ENCODE measurements at regions not wholly inside any gene's neighbourhood (a gene's known extent, or its start where the extent isn't known, plus 50 kb on each side); places are given as distances from the start of the nearest gene placed in this dataset.

DNA sequence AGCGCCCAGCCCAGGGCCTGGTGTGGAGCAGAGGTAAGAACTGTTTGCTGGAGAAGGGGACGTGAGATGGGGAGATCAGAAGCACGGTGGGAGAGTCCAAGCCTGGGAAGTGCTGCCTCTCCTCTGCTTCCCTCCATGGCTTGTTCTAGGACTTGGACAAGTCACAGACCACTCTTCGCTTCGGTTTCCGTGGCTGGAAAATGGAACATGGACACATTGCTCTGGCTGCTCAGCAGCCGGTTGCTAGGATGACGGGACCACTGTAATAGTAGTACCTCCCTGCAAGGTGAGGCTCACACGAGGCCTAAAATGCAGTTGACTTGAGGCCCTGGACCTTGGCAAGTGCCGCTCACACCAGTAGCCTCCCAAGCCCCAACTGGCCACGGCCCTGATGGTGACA, 175.8 kb upstream of the FSTL4 start:
- Histone ChIP-seq H3K4me2 (no peak overlapping the region), H3K27me3 (no peaks in the 10 kb centered on the region), H3K9me3 (replicated peaks in 1 of 11) (peaks cover 0 to 12% (median 7%) of the 10 kb centered on the region in 11 experiments; a peak in 9 of 22 replicates), H3K4me1 (peaks cover 0 to 5% (median 0%) of the 10 kb centered on the region in 10 experiments; a peak in 1 of 20 replicates), H3K36me3 (no peaks in the 10 kb centered on the region; a peak in 1 of 22 replicates), H3K9ac (no peak overlapping the region), H3K4me3 (no peak overlapping the region), H3K27ac (no peak overlapping the region), H4K20me1 (no peaks in the 10 kb centered on the region)
- no peak for TF ChIP-seq Cebpa-rat (IDR thresholded peaks at IDR 0.05)

DNA sequence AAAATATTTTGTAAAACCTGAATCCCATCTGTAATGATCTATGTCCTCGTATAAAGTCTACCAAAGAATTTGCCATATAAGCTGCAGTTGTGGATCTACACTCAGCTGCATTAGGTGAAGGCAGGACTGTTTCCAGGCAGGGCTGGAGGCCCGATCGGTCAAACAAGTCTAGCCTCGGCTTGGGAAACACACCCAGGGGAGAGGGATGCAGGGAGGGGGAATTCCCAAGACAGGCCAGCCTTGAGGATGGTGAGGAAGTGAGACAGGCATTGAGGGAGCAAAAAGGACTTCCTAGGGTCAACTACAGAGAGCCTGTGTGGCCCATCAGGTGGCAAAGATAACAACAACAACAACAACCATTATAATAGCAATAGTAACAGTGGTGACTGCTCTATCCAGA, 174.1 kb upstream of the FSTL4 start:
- no peaks in the 10 kb centered on the region for H3K27me3 ChIP-seq
- no peak overlapping the region for H3K27ac ChIP-seq
- no peak for TF ChIP-seq Cebpa-rat (IDR thresholded peaks at IDR 0.05)
- peaks cover 0 to 6% (median 0%) of the 10 kb centered on the region in 10 experiments; a peak in 1 of 20 replicates for H3K4me1 ChIP-seq
- H4K20me1 ChIP-seq: no peaks in the 10 kb centered on the region
- peaks cover 0 to 12% (median 7%) of the 10 kb centered on the region in 11 experiments; a peak in 9 of 22 replicates for H3K9me3 ChIP-seq (replicated peaks in 1 of 11)
- H3K36me3 ChIP-seq: no peaks in the 10 kb centered on the region; a peak in 1 of 22 replicates
- H3K4me2 ChIP-seq: no peak overlapping the region
- H3K4me3 ChIP-seq: no peak overlapping the region
- no peak overlapping the region for H3K9ac ChIP-seq

DNA sequence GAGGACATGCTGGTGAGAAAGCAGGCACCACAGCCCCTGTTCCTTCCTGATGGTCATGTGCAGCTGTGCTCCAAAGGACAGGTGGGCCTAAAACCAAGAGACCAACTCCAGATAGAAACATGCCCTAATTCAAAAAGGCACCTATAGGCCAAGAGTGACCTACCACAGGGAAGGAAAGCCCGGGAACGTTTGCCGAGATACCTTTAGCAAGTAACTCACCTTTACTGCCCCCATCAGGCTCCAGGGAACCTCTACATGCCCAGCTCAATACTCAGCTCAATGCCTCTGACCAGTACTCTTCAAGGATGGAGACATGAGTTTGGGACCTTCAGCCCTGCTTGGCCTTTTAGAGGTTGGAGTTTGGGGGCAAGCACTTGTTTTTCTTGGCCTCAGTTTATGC, 172.8 kb upstream of the FSTL4 start:
- peaks cover 0 to 6% (median 0%) of the 10 kb centered on the region in 10 experiments; a peak in 1 of 20 replicates for H3K4me1 ChIP-seq
- H4K20me1 ChIP-seq: no peaks in the 10 kb centered on the region
- no peaks in the 10 kb centered on the region for H3K27me3 ChIP-seq
- H3K4me2 ChIP-seq: no peak overlapping the region
- no peak overlapping the region for H3K4me3 ChIP-seq
- H3K9me3 ChIP-seq (replicated peaks in 1 of 11): peaks cover 0 to 12% (median 7%) of the 10 kb centered on the region in 11 experiments; a peak in 9 of 22 replicates
- no peaks in the 10 kb centered on the region; a peak in 1 of 22 replicates for H3K36me3 ChIP-seq
- no peak overlapping the region for H3K9ac ChIP-seq
- H3K27ac ChIP-seq: no peak overlapping the region
- no peak for TF ChIP-seq Cebpa-rat (IDR thresholded peaks at IDR 0.05)

DNA sequence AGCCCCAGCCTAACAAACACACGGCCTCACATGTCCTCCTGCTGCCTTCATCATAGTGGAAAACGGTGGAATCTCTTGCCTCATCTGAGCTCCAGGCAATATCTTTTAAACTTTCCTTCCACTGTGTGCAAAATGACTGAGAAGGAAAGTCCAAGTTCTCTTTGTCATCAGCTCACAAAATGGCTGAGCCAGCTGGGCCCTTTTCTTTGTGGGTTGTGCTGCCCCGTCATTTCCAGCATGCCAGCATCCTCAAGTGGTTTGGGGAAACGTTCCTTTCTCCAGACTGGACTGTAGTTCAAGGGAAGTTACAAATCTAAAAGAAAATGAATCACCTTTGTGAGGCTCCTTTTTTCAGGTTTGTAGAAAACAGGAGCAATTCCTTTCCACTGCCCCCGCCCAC, 171.1 kb upstream of the FSTL4 start:
- Histone ChIP-seq H3K27ac (no peak overlapping the region), H3K27me3 (no peaks in the 10 kb centered on the region), H4K20me1 (no peaks in the 10 kb centered on the region), H3K4me1 (peaks cover 0 to 6% (median 0%) of the 10 kb centered on the region in 10 experiments; a peak in 2 of 20 replicates), H3K9me3 (replicated peaks in 1 of 11) (peaks cover 0 to 12% (median 7%) of the 10 kb centered on the region in 11 experiments; a peak in 9 of 22 replicates), H3K36me3 (no peaks in the 10 kb centered on the region; a peak in 1 of 22 replicates), H3K9ac (no peak overlapping the region), H3K4me2 (0 out of 22 replicates have a peak overlapping the region, but pooled peaks of 1 of the 11 experiments have one; percentile 4), H3K4me3 (no peak overlapping the region)
- no peak for TF ChIP-seq Cebpa-rat (IDR thresholded peaks at IDR 0.05)

DNA sequence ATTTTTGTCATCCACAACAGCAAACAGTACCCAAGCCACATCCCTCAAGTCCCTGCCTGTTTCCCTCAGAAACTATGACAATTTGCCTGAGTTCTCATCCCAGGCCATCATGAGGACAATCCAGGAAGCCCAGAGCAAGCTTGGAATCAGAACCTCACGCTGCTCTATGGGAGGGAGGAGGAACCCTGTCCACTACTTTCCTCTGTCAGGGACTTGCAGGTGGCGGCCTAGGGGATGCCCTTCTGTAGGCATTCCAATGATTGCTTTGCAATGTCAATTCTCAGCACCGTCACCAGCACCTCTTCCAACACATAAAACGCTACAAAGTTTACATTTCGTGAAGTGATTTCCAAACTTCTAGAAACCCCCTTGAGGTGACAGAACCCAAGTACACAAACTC, 170.4 kb upstream of the FSTL4 start:
- no peak for TF ChIP-seq Cebpa-rat (IDR thresholded peaks at IDR 0.05)
- H3K9me3 ChIP-seq (replicated peaks in 1 of 11): peaks cover 0 to 12% (median 7%) of the 10 kb centered on the region in 11 experiments; a peak in 9 of 22 replicates
- no peak overlapping the region for H3K9ac ChIP-seq
- no peak overlapping the region for H3K4me3 ChIP-seq
- H3K36me3 ChIP-seq: no peaks in the 10 kb centered on the region; a peak in 1 of 22 replicates
- no peaks in the 10 kb centered on the region for H3K27me3 ChIP-seq
- peaks cover 0 to 7% (median 0%) of the 10 kb centered on the region in 10 experiments; a peak in 5 of 20 replicates for H3K4me1 ChIP-seq
- no peaks in the 10 kb centered on the region for H4K20me1 ChIP-seq
- H3K4me2 ChIP-seq: no peak overlapping the region
- no peak overlapping the region for H3K27ac ChIP-seq

DNA sequence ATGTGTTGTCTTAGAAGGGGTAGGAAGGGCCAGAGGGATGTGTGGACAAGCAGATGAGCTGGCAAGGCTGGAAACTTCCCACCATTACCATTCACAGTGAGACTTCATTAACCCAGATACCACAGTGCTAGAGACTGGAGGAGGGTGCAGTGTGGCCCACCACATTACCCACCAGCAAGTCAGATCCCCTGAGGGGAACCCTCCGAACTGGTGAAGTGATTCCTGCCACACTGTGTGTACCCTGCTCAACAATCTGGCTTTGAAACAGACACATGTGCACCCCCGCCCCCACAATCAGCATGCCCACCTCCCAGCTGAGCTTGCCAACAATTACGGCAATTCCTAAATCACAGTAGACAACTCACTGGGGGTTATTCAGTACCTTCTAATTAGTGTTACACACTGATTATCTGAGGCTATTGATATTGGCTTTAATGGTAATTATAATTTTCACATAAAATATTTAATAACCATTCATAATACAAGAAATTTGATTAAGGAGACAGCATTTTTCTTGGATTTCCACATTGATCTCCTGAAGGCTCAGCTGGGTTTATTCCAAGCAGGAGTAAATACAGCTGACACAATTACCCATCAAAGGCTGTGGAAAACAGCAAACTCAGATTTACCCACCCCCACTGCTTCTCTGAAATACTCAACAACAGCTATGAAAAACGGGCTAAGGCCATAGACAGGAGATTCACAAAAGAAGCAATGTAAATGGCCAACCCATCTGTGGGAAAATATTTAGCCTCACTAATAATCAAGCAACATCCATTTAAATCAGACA, 169.3 kb upstream of the FSTL4 start:
- Histone ChIP-seq H3K9me3 (replicated peaks in 1 of 11) (peaks cover 0 to 12% (median 7%) of the 10 kb centered on the region in 11 experiments; a peak in 9 of 22 replicates), H3K36me3 (no peaks in the 10 kb centered on the region; a peak in 1 of 22 replicates), H3K4me3 (no peak overlapping the region), H3K4me2 (no peak overlapping the region), H3K9ac (no peak overlapping the region), H3K27me3 (no peaks in the 10 kb centered on the region), H4K20me1 (no peaks in the 10 kb centered on the region), H3K27ac (no peak overlapping the region), H3K4me1 (peaks cover 0 to 7% (median 0%) of the 10 kb centered on the region in 10 experiments; a peak in 5 of 20 replicates)
- TF ChIP-seq Cebpa-rat (IDR thresholded peaks at IDR 0.05): no peak

DNA sequence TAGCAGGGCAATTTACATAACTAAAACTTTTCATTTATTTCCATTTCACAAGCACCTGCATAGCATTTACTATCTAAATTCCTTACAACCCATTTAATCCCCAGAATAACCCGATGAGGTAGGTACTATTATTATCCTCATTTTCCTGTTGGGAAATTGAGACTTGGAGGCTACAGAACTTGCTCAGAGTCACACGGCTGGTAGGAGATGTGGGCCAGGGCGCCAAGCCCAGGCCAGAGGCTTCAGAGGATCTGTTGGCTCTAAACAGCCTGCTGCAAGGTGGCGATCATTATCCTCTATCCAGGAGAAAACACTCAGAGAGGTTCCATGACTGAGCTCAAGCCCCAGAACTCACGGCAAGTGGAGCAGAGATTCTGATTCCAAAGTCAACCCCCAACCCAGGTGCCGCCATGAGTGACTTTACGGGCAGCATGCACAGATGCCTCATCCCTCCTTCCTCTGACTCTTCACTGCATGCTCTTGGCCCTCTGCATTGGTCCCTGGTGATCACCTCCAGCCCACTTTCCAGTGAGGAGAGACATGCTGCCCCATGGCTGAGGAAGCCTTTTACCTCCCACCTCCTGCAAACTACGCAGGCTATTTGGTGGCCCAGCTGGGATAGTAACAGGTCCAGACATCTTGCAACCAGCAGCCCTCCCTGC, 168.4 kb upstream of the FSTL4 start:
- H3K9me3 ChIP-seq (replicated peaks in 1 of 11): peaks cover 0 to 11% (median 7%) of the 10 kb centered on the region in 11 experiments; a peak in 9 of 22 replicates
- no peak overlapping the region for H3K4me3 ChIP-seq
- no peak overlapping the region for H3K4me2 ChIP-seq
- no peaks in the 10 kb centered on the region for H4K20me1 ChIP-seq
- H3K27me3 ChIP-seq: no peaks in the 10 kb centered on the region
- no peak for TF ChIP-seq Cebpa-rat (IDR thresholded peaks at IDR 0.05)
- no peaks in the 10 kb centered on the region; a peak in 1 of 22 replicates for H3K36me3 ChIP-seq
- no peak overlapping the region for H3K9ac ChIP-seq
- peaks cover 0 to 7% (median 0%) of the 10 kb centered on the region in 10 experiments; a peak in 5 of 20 replicates for H3K4me1 ChIP-seq
- H3K27ac ChIP-seq: no peak overlapping the region

DNA sequence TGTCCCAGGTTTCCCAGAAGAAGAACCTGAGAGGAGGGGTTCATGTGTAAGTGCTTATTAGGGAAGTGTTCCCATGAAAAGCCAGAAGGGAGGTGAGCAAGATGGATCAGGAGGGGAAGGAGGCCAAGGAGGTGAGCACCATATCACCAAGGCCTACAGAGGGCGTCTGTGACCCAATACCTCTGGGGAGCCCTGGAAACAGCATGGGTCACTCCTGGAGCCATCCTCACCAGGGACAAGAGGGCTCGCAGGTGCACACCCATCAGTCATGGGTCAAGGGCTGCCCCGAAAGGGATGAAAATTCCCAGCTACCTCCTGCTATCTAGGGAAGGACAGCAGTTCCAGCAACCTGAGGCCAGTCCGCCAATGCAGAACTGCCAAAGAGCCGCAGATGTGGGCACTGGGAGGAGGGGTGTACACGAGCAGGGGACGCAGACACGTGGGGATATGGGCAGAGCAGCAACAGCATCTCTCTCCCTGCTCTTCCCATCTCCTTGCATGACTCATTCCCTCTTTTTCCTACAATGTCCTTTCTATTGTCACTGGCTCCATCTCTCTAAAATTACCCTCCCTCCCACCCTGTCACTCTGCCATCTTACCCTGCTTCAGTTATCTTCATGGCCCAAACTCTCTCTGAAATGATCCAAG, 167.6 kb upstream of the FSTL4 start:
- H3K36me3 ChIP-seq: no peaks in the 10 kb centered on the region; a peak in 1 of 22 replicates
- H3K9ac ChIP-seq: no peak overlapping the region
- peaks cover 0 to 7% (median 0%) of the 10 kb centered on the region in 10 experiments; a peak in 5 of 20 replicates for H3K4me1 ChIP-seq
- no peaks in the 10 kb centered on the region for H3K27me3 ChIP-seq
- H3K9me3 ChIP-seq (replicated peaks in 1 of 11): peaks cover 0 to 4% (median 2%) of the 10 kb centered on the region in 11 experiments; a peak in 9 of 22 replicates
- no peak overlapping the region for H3K27ac ChIP-seq
- H3K4me2 ChIP-seq: no peak overlapping the region
- H4K20me1 ChIP-seq: no peaks in the 10 kb centered on the region
- no peak overlapping the region for H3K4me3 ChIP-seq
- TF ChIP-seq Cebpa-rat (IDR thresholded peaks at IDR 0.05): no peak

DNA sequence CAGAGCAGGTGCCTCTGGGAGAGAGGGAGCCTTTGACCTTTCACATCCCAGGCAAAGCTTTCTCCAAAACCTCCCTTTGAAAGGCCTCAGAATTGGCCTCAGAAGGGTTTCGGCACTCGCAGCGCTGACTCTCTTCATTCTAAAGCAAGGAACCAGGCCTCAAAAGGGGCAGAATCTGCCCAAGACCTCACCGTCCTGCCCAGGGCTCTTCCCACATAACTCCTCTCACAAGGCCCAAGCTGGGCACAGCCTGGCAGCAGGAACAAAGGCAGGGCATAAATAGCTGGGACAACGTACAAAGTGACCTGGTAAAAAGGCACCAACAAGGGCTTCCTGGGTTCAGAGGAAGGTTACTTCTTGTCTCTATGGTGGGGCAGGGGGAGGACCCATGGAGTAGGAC, 166.3 kb upstream of the FSTL4 start:
- peaks cover 0 to 7% (median 0%) of the 10 kb centered on the region in 10 experiments; a peak in 5 of 20 replicates for H3K4me1 ChIP-seq
- TF ChIP-seq Cebpa-rat (IDR thresholded peaks at IDR 0.05): no peak
- H3K36me3 ChIP-seq: no peaks in the 10 kb centered on the region
- no peak overlapping the region for H3K9ac ChIP-seq
- H3K27me3 ChIP-seq: no peaks in the 10 kb centered on the region
- H3K27ac ChIP-seq: no peak overlapping the region
- H3K9me3 ChIP-seq (replicated peaks in 1 of 11): no peaks in the 10 kb centered on the region; a peak in 1 of 22 replicates
- H4K20me1 ChIP-seq: no peaks in the 10 kb centered on the region
- H3K4me3 ChIP-seq: no peak overlapping the region
- peak overlapping the region in 1 of 11 experiments; percentile 32; a peak in 1 of 22 replicates for H3K4me2 ChIP-seq

Measured in BLaER1 treated with 17β-estradiol and CSF1 and Interleukin-3, amounts not matched to agents 10 nM and 100 nM (cell line).